IMR-90 (cell line): ENCODE measurements at regions not wholly inside any gene's neighbourhood (a gene's known extent, or its start where the extent isn't known, plus 50 kb on each side); places are given as distances from the start of the nearest gene placed in this dataset.

Experiments
- BHLHE40 ChIP-seq: fragments of 150-350 bp; IDR thresholded peaks from 2 replicates; pipeline ENCODE4 v1.6.1; 2016; ENCODE audit warnings: mild to moderate bottlenecking, low read depth, low read length
- CEBPB ChIP-seq: IDR thresholded peaks from 2 replicates; pipeline ENCODE4 v1.6.1; 2012; ENCODE audit warnings: low read depth, low read length, improper control_type of control experiment
- CHD1 ChIP-seq: IDR thresholded peaks from 2 replicates; pipeline ENCODE4 v1.6.1; 2012; ENCODE audit warnings: low read depth, low read length, improper control_type of control experiment
- CTCF ChIP-seq: conservative IDR thresholded peaks from 2 replicates; pipeline ENCODE4 v1.5.1; 2012; ENCODE audit warnings: mild to moderate bottlenecking, low read depth, low read length, improper control_type of control experiment
- MAFK ChIP-seq: IDR thresholded peaks from 2 replicates; pipeline ENCODE4 v1.6.1; 2012; ENCODE audit warnings: low read depth, low read length, improper control_type of control experiment
- MXI1 ChIP-seq: IDR thresholded peaks from 2 replicates; pipeline ENCODE4 v1.6.1; 2012; ENCODE audit warnings: low read depth, mild to moderate bottlenecking, low read length, moderate library complexity, borderline replicate concordance
- POLR2A ChIP-seq: IDR thresholded peaks from 2 replicates; pipeline ENCODE4 v1.6.1; 2012; ENCODE audit warnings: mild to moderate bottlenecking, low read depth, low read length
- RAD21 ChIP-seq: IDR thresholded peaks from 2 replicates; pipeline ENCODE4 v1.6.1; 2012; ENCODE audit warnings: low read length, improper control_type of control experiment
- RCOR1 ChIP-seq: IDR thresholded peaks from 2 replicates; pipeline ENCODE4 v1.6.1; 2012; ENCODE audit warnings: mild to moderate bottlenecking, low read length, improper control_type of control experiment; ENCODE audit not compliant: insufficient replicate concordance
- RFX5 ChIP-seq: IDR thresholded peaks from 2 replicates; pipeline ENCODE4 v1.8.0; 2012; ENCODE audit warnings: low read depth, mild to moderate bottlenecking, low read length, moderate library complexity
- USF2 ChIP-seq: fragments of 150-350 bp; IDR thresholded peaks from 2 replicates; pipeline ENCODE4 v1.6.1; 2017; ENCODE audit warnings: mild to moderate bottlenecking, antibody characterized with exemption, low read length, low read depth

- TF ChIP-seq CTCF (no peak), RFX5 (no peak), RAD21 (no peak), POLR2A (no peak), CHD1 (no peak), RCOR1 (no peak), MAFK (no peak), MXI1 (no peak), CEBPB (no peak), BHLHE40 (no peak), USF2 (no peak)
Measured at GRCh38 chr5:126093718-126094117, 329.5 kb upstream of the GRAMD2B start.
